H9 (cell line): ENCODE measurements at regions not wholly inside any gene's neighbourhood (a gene's known extent, or its start where the extent isn't known, plus 50 kb on each side); places are given as distances from the start of the nearest gene placed in this dataset.

Experiments used
- DNase-seq: peaks from one replicate; pipeline ENCODE4 v3.0.0-alpha.2; 2017
- H2AFZ ChIP-seq: one replicate; pipeline ENCODE4 v1.6.1; 2013; ENCODE audit warnings: mild to moderate bottlenecking, low read length, control low read depth, moderate library complexity
- H2AK5ac ChIP-seq: 2 replicates; pipeline ENCODE4 v1.6.1; 2013; ENCODE audit warnings: low read length, control low read depth, mixed read lengths; ENCODE audit not compliant: insufficient read length
- H2BK120ac ChIP-seq: one replicate; pipeline ENCODE4 v1.6.1; 2013; ENCODE audit warnings: low read depth, mild to moderate bottlenecking, low read length, control low read depth, inconsistent platforms; ENCODE audit not compliant: poor library complexity, severe bottlenecking
- H2BK12ac ChIP-seq: 2 replicates; pipeline ENCODE4 v1.6.1; 2013; ENCODE audit warnings: low read length, control low read depth, mixed read lengths, low read depth; ENCODE audit not compliant: insufficient read length
- H2BK15ac ChIP-seq: 2 replicates; pipeline ENCODE4 v1.6.1; 2013; ENCODE audit warnings: low read depth, low read length, control low read depth
- H2BK20ac ChIP-seq: one replicate; pipeline ENCODE4 v1.6.1; 2013; ENCODE audit warnings: low read depth, mild to moderate bottlenecking, low read length, control low read depth, inconsistent platforms; ENCODE audit not compliant: poor library complexity, severe bottlenecking
- H2BK5ac ChIP-seq: 2 replicates; pipeline ENCODE4 v1.6.1; 2013; ENCODE audit warnings: low read length, control low read depth, mixed read lengths; ENCODE audit not compliant: insufficient read length
- H3K14ac ChIP-seq: 2 replicates; pipeline ENCODE4 v1.6.1; 2013; ENCODE audit warnings: low read length, control low read depth; ENCODE audit not compliant: insufficient read depth
- H3K18ac ChIP-seq: 2 replicates; pipeline ENCODE4 v1.6.1; 2013; ENCODE audit warnings: low read depth, mild to moderate bottlenecking, mixed read lengths, low read length, control low read depth; ENCODE audit not compliant: insufficient read length
- H3K23ac ChIP-seq: 2 replicates; pipeline ENCODE4 v1.6.1; 2013; ENCODE audit warnings: low read length, control low read depth, mixed read lengths, low read depth; ENCODE audit not compliant: insufficient read length
- H3K23me2 ChIP-seq: 2 replicates; pipeline ENCODE4 v1.6.1; 2013; ENCODE audit warnings: low read depth, mild to moderate bottlenecking, mixed read lengths, low read length, control low read depth; ENCODE audit not compliant: insufficient read length, poor library complexity, severe bottlenecking
- H3K27ac ChIP-seq: 2 replicates; pipeline ENCODE4 v1.5.1; 2013; ENCODE audit warnings: low read length, control low read depth, mixed read lengths, low read depth; ENCODE audit not compliant: insufficient read length
- H3K27me3 ChIP-seq: 2 replicates; pipeline ENCODE4 v1.6.1; 2013; ENCODE audit warnings: low read length, control low read depth, inconsistent platforms; ENCODE audit not compliant: insufficient read depth
- H3K4ac ChIP-seq: 2 replicates; pipeline ENCODE4 v1.6.1; 2013; ENCODE audit warnings: low read depth, mild to moderate bottlenecking, control low read depth, inconsistent platforms, low read length, moderate library complexity
- H3K4me1 ChIP-seq: 2 replicates; pipeline ENCODE4 v1.6.1; 2013; ENCODE audit warnings: low read length, control low read depth, inconsistent platforms; ENCODE audit not compliant: insufficient read depth
- H3K4me2 ChIP-seq: 2 replicates; pipeline ENCODE4 v1.6.1; 2013; ENCODE audit warnings: low read length, control low read depth, mixed read lengths; ENCODE audit not compliant: insufficient read length, insufficient read depth
- H3K56ac ChIP-seq: 2 replicates; pipeline ENCODE4 v1.6.1; 2013; ENCODE audit warnings: low read depth, mild to moderate bottlenecking, mixed read lengths, low read length, control low read depth; ENCODE audit not compliant: insufficient read length
- H3K79me1 ChIP-seq: 2 replicates; pipeline ENCODE4 v1.6.1; 2013; ENCODE audit warnings: low read depth, mild to moderate bottlenecking, moderate library complexity, low read length, control low read depth, inconsistent platforms; ENCODE audit not compliant: insufficient read depth, poor library complexity, severe bottlenecking
- H3K79me2 ChIP-seq: 2 replicates; pipeline ENCODE4 v1.6.1; 2013; ENCODE audit warnings: low read length, control low read depth, inconsistent platforms; ENCODE audit not compliant: insufficient read depth
- H3K9ac ChIP-seq: 2 replicates; pipeline ENCODE4 v1.6.1; 2013; ENCODE audit warnings: low read length, control low read depth, mixed read lengths; ENCODE audit not compliant: insufficient read length; ENCODE audit errors: extremely low read depth
- H3K9me3 ChIP-seq: one replicate; pipeline ENCODE4 v1.6.1; 2013; ENCODE audit warnings: low read depth, low read length, inconsistent platforms; ENCODE audit not compliant: control insufficient read depth
- H3T11ph ChIP-seq: one replicate; pipeline ENCODE4 v1.6.1; 2013; ENCODE audit warnings: mild to moderate bottlenecking, low read length, control low read depth, inconsistent platforms
- H4K20me1 ChIP-seq: one replicate; pipeline ENCODE4 v1.6.1; 2013; ENCODE audit not compliant: control insufficient read depth, insufficient read length, insufficient read depth
- H4K5ac ChIP-seq: 2 replicates; pipeline ENCODE4 v1.6.1; 2013; ENCODE audit warnings: low read depth, mild to moderate bottlenecking, mixed read lengths, low read length, control low read depth; ENCODE audit not compliant: insufficient read length
- H4K8ac ChIP-seq: replicated peaks from 2 replicates; pipeline ENCODE4 v1.6.1; 2013; ENCODE audit warnings: low read length, control low read depth, mixed read lengths, low read depth; ENCODE audit not compliant: insufficient read length
- H4K91ac ChIP-seq: 2 replicates; pipeline ENCODE4 v1.6.1; 2013; ENCODE audit warnings: low read depth, mild to moderate bottlenecking, moderate library complexity, mixed read lengths, low read length, control low read depth; ENCODE audit not compliant: insufficient read length
- H3K27ac Mint-ChIP-seq, 3 experiments: 2 replicates in 2 of 3; 3 replicates in 1 of 3; pipeline ENCODE4 v1.8.0; 2020 to 2021; ENCODE audit warnings: mixed read lengths in 3 of 3, mild to moderate bottlenecking in 1 of 3, moderate library complexity in 1 of 3
- H3K27me3 Mint-ChIP-seq: 2 replicates; pipeline ENCODE4 v1.8.0; 2021; ENCODE audit warnings: low read depth, mild to moderate bottlenecking, moderate library complexity, mixed read lengths
- H3K36me3 Mint-ChIP-seq, 3 experiments: 2 replicates in 2 of 3; 3 replicates in 1 of 3; pipeline ENCODE4 v1.8.0; 2020 to 2021; ENCODE audit warnings: low read depth in 3 of 3, mixed read lengths in 3 of 3; ENCODE audit not compliant: insufficient read depth in 1 of 3
- H3K4me1 Mint-ChIP-seq, 2 experiments: 2 replicates each; pipeline ENCODE4 v1.8.0; 2020; ENCODE audit warnings: mixed read lengths in 2 of 2
- H3K4me3 Mint-ChIP-seq, 2 experiments: 2 replicates in 1 of 2; 3 replicates in 1 of 2; pipeline ENCODE4 v1.8.0; 2020 to 2021; ENCODE audit warnings: mild to moderate bottlenecking in 2 of 2, mixed read lengths in 2 of 2, moderate library complexity in 1 of 2
- H3K9me3 Mint-ChIP-seq, 2 experiments: 2 replicates in 1 of 2; 3 replicates in 1 of 2; pipeline ENCODE4 v1.8.0; 2020; ENCODE audit warnings: mild to moderate bottlenecking in 2 of 2, mixed read lengths in 2 of 2, moderate library complexity in 1 of 2
- CTCF ChIP-seq: fragments of 200-600 bp; sonication (generic); conservative IDR thresholded peaks from 3 replicates; pipeline ENCODE4 v1.8.0; 2021; ENCODE audit warnings: antibody characterized with exemption, mild to moderate bottlenecking
- WGBS: extraction: QIAGEN DNeasy Blood & Tissue Kit; methylation state at CpG from one replicate; pipeline ENCODE4 v1.1.7; 2013; ENCODE audit warnings: missing lambda C conversion rate, low lambda C conversion rate, mixed read lengths; ENCODE audit not compliant: insufficient read length; ENCODE audit errors: extremely low coverage; 5-methylcytosine and 5-hydroxymethylcytosine counted together

GRCh38 chr12:89239534-89239933 lies 112.8 kb downstream of the DUSP6 start:
- Histone ChIP-seq H2AFZ (no peak overlapping the region), H2BK5ac (no peak overlapping the region), H2BK12ac (no peak overlapping the region), H3K79me1 (no peaks in the 10 kb centered on the region), H3K27ac (no peak overlapping the region), H3K56ac (no peak overlapping the region), H3K23ac (no peak overlapping the region), H3K79me2 (no peaks in the 10 kb centered on the region), H3K18ac (no peak overlapping the region), H4K8ac (no peak overlapping the region), H4K5ac (no peak overlapping the region), H3K4ac (no peak overlapping the region), H3K27me3 (no peaks in the 10 kb centered on the region; the same call in 1 of the 2 replicates), H3K4me1 (peaks cover 3% of the 10 kb centered on the region; the same call in 1 of the 2 replicates), H3K9ac (no peak overlapping the region), H2BK120ac (no peak overlapping the region), H4K91ac (no peak overlapping the region), H3K14ac (no peak overlapping the region), H2AK5ac (no peak overlapping the region), H3K9me3 (no peaks in the 10 kb centered on the region), H3K4me2 (no peak overlapping the region), H3K23me2 (no peaks in the 10 kb centered on the region), H2BK15ac (no peak overlapping the region), H3T11ph (no peak overlapping the region), H2BK20ac (no peak overlapping the region), H4K20me1 (no peaks in the 10 kb centered on the region)
- no peak for TF ChIP-seq CTCF
- H3K4me1 Mint-ChIP-seq: peaks cover 0 to 2% of the 10 kb centered on the region in 2 experiments; a peak in 3 of 4 replicates
- no peak overlapping the region for H3K27ac Mint-ChIP-seq
- peaks cover 5 to 6% of the 10 kb centered on the region in 2 experiments; a peak in 4 of 5 replicates for H3K9me3 Mint-ChIP-seq
- H3K4me3 Mint-ChIP-seq: no peak overlapping the region
- WGBS: no CpG with 5 or more reads among the region's 2 CpGs
- H3K27me3 Mint-ChIP-seq: peaks cover 23% of the 10 kb centered on the region
- peaks cover 0 to 6% (median 0%) of the 10 kb centered on the region in 3 experiments; a peak in 1 of 7 replicates for H3K36me3 Mint-ChIP-seq
- DNase-seq: no peak
